HG03060 (cell line): ENCODE measurements at regions not wholly inside any gene's neighbourhood (a gene's known extent, or its start where the extent isn't known, plus 50 kb on each side); places are given as distances from the start of the nearest gene placed in this dataset.

Source experiments
- ATAC-seq: cut with Tn5 transposase; IDR thresholded peaks from one replicate; pipeline ENCODE4 v1.9.1; 2021; ENCODE audit warnings: low read depth, moderate number of reproducible peaks; ENCODE audit not compliant: unreplicated experiment

GRCh38 chr1:80779275-80779674 lies 1021.5 kb upstream of the ADGRL2 start:
- ATAC-seq: no peak

GRCh38 chr1:80778094-80778840 lies 1022.5 kb upstream of the ADGRL2 start:
- no peak for ATAC-seq

DNA sequence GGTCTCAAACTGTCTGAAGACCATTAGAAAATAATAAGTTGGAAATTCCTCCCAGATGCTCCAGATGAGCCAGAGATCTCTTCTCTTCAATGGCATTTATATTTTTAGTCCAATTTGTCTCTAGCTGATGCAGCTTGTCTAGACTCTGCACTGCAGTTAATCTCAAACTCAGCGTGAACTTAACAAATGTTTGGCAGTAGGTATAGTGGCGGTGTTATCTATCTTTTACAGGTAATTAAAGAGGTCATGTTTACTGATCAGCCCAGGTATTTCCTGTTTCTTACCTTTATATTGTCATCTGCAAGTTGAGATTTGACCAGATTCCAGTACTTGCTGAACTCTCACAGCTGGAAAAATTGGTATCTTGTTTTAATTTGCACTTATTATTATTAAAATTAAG lies 1024.5 kb upstream of the ADGRL2 start:
- no peak for ATAC-seq

GRCh38 chr1:80769208-80769750 lies 1031.5 kb upstream of the ADGRL2 start:
- ATAC-seq: no peak

DNA sequence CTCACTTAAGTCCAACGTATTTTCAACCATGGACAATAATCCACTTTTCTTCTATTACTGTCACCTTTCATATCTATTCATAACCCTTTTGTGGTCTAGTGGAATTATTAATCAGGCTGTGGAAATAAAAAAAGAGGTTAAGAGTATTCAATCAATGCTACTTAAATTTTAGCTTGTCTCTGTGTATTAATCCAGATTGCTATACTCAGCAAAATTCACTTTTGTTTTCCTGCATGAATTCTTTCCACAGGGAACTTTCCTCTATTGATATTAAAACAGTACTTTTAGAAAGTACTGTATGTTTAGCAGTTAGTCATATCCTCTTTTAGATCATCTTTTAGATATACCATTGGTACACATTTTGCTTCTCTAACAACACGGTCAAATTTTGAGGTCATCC lies 1033.0 kb upstream of the ADGRL2 start:
- no peak for ATAC-seq

GRCh38 chr1:80759354-80759753 lies 1041.4 kb upstream of the ADGRL2 start:
- no peak for ATAC-seq

GRCh38 chr1:80755944-80756343 lies 1044.8 kb upstream of the ADGRL2 start:
- ATAC-seq: no peak

DNA sequence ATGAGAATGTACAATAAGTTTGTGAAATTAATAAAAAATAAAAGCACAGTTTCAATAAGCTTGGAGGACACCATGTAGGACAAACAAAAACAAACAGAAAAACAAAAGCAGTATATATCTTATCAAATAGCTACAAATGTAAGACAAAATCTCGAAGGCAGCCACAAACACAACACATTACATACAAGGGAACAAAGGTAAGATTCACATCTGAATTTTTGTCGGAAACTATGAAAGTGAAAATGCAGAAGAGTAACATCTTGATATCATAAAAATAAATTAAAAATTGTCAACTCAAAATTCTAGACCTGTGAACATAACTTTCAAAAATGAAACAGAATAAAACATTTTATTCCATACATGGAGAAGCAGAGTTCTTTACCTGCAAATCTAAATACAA lies 1049.5 kb upstream of the ADGRL2 start:
- ATAC-seq: no peak

- ATAC-seq: no peak
Observed at GRCh38 chr1:80731241-80731894, 1069.4 kb upstream of the ADGRL2 start.

DNA sequence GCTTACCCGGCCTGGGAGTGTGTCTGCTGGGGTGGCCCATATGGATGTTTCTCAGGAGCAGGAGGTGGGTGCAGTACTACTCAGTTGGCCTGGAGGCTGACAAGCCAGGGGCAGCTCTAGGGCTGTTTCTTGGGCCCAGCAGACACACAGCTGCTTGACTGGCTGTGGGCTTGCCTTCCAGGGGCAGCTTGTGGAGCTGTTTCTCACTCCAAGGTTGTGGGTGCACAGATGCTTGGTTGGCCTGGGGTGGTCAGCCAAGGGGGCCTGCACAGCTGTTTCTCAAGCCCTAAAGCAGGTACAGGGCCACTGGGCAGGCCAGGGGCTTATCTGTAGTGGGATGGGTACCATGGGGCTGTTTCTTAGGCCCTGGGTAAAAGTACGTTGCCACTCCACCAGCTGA lies 1078.1 kb upstream of the ADGRL2 start:
- ATAC-seq: no peak

DNA sequence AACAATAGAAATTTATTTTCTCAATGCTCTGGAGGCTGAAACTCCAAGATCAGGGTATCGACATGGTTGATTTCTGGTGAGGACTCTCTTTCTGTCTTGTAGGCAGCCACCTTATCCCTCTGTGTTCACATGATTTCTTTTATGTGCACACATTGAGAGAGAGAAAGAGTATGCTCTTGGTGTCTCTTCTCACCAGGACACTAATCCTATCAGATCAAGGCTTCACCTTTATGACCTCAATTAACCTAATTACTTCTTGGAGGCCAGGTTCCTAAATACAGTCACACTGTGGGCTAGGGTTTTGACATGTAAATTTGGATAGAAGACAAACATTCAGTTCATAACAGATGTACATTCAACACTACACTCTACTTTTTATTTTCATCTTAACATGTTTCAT lies 1094.2 kb upstream of the ADGRL2 start:
- no peak for ATAC-seq

GRCh38 chr1:80678438-80678837 lies 1122.3 kb upstream of the ADGRL2 start:
- ATAC-seq: no peak

DNA sequence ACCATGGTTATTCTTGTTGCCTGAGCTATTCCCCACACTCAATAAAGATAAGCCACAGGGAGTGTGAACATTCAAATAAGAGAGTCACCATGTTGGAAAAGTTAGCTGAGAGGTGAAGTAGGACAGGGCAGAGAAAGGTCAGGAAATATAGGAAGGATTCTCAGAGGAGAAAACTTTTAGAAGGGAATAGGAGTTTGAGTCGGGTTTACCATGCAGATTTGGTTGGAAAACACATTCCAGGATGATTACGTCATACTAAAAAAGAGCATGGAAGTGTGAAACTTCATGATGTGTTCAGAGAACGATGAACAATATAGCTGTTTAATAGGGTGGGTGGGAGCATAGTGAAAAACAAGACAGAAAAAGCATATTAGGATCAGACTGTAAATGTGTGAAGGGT lies 1125.3 kb upstream of the ADGRL2 start:
- no peak for ATAC-seq

DNA sequence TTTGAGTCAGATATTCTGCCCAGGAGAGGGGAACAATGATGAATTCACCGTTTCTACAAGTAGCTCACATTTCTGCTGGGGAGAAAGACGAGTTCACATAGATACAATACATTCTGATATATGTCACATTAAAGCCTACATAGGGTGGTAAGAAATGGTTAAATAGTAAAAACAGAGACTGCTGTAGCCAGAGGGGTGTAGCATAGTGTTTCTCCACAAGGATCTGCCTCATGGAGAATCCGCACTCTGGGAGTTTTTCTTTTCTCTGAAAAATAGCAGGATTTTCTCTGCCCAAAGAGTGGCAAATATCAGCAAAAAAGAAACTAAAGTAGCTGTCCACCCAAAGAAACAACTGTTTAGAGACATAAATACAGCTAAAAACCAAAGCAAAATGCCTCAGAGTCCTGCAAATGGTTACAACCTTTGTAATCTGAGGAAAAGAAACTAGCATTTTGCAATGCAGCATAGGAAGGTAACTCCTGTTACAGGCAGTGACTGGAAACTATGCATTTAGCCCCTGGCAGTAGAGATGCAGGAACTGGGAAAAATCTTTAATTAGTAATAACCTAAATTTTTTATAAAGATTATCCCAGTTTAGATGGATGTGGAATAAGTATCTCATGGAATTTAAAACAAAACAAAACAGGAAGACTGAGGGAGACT lies 1126.7 kb upstream of the ADGRL2 start:
- ATAC-seq: no peak

DNA sequence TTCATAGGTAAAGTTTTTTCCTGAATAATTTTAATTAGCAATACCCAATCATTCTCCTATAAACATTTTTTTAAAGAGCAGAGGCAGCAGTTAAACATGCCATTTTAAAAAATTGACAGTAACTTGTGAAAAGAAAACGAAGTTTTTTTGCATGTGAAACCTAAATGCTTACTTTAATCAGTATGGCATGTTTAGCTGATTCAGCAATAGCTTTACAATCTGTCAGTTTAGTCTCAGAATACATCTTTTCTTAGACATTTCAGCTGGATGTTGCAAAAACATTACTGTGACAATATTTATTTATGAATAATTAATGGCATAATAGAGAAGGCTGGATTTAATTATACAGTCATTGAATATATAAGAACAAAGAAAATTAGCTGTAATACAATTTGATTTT lies 1132.4 kb upstream of the ADGRL2 start:
- no peak for ATAC-seq

GRCh38 chr1:80666073-80666472 lies 1134.7 kb upstream of the ADGRL2 start:
- no peak for ATAC-seq

- ATAC-seq: no peak
Observed at GRCh38 chr1:80659161-80659560, 1141.6 kb upstream of the ADGRL2 start.

- no peak for ATAC-seq
Observed at GRCh38 chr1:80657707-80658106, 1143.0 kb upstream of the ADGRL2 start.

DNA sequence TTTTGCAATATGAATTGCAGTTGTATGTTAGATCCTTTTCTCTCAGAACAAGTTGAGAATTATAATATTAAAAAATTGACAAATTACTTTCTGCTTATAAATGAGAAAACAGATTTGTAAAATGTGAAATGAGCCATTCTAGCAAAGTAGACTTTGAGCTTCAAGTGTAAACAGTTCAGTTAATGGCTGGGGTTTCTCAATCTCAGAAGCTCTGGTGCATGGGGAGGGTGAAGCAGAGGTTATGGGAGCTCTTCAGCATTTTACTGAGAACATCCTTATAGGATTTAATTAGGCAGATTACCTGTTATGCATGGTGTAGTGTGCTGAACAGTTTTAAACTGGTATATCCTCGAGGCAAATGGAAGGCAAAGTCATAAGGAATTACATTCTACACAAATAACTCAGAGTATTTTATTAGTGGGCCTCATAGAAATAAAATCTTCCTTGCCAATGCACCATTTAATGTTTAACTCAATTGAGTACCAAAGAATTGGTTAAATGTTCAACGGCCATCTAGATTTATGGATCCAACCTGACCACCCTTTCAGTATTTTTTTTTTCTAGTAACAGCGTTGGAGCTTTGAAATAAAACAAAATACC lies 1143.6 kb upstream of the ADGRL2 start:
- no peak for ATAC-seq

- ATAC-seq: peak; percentile 33
Observed at GRCh38 chr1:80656641-80657040, 1144.1 kb upstream of the ADGRL2 start.

- ATAC-seq: peak; percentile 84
Observed at GRCh38 chr1:80656014-80656636, 1144.6 kb upstream of the ADGRL2 start.
